ENCODE measurements at regions not wholly inside any gene's neighbourhood (a gene's known extent, or its start where the extent isn't known, plus 50 kb on each side); places are given as distances from the start of the nearest gene placed in this dataset.

DNA sequence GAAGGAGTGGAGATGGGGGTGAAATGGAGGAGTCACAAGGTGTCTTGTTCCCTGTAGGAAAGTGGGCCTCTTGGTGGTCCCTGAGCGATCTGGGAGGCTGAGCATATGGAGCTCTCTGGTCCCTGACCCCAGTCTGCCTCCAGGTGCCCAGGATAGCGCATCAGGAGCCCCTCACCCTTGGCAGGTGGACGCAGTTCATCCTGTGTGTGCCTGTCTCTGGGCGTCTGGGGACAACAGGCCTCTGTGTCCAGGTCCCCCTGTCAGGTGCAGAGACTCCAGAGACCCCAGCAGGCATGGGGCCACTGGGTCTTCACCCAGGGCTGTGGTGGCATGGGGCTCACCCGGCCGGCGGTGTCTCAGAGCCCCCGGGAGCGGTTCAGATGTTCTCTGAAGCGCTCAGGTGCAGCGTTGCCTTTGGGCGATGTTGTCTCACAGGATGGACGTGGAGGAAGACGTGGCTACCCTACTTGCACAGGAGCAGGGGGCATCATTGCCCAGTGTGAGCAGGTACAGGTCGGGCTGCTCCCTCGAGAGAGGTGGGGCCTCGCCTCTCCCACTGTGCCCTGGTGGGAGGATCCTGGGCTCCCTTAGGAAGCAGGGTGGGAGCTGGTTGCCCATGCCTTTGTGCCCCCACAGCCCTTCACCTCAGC lies 58.1 kb upstream of the TPM4 start:
- no peak for TF ChIP-seq TEAD4 (IDR thresholded peaks at IDR 0.05)
- no peak for TF ChIP-seq CREB1 (IDR thresholded peaks at IDR 0.05; ENCODE audit: low read depth)
- TF ChIP-seq EGR1 (IDR thresholded peaks at IDR 0.05) = no peak
- TF ChIP-seq FOXM1 (IDR thresholded peaks at IDR 0.05; ENCODE audit: borderline replicate concordance, low read depth) = no peak
- TF ChIP-seq CEBPB (IDR thresholded peaks at IDR 0.05) = no peak
- no peak for TF ChIP-seq YY1 (IDR thresholded peaks at IDR 0.05; ENCODE audit: low read depth)
- no peak for TF ChIP-seq REST (IDR thresholded peaks at IDR 0.05; ENCODE audit: low read depth)
- TF ChIP-seq, protein P1, sequence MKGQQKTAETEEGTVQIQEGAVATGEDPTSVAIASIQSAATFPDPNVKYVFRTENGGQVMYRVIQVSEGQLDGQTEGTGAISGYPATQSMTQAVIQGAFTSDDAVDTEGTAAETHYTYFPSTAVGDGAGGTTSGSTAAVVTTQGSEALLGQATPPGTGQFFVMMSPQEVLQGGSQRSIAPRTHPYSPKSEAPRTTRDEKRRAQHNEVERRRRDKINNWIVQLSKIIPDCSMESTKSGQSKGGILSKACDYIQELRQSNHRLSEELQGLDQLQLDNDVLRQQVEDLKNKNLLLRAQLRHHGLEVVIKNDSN (IDR thresholded peaks at IDR 0.05) = no peak
- no peak for TF ChIP-seq EP300 (IDR thresholded peaks at IDR 0.05; ENCODE audit: borderline replicate concordance)
- TF ChIP-seq TCF12 (IDR thresholded peaks at IDR 0.05; ENCODE audit: low read depth) = no peak
- TF ChIP-seq NFIC (IDR thresholded peaks at IDR 0.05) = no peak
- TF ChIP-seq TAF1 (IDR thresholded peaks at IDR 0.05; ENCODE audit: low read depth) = no peak
- TF ChIP-seq RAD21 (IDR thresholded peaks at IDR 0.05; ENCODE audit: low read depth) = no peak
- no peak for TF ChIP-seq ZBTB7A (IDR thresholded peaks at IDR 0.05; ENCODE audit: low read depth)
- TF ChIP-seq, protein P2, sequence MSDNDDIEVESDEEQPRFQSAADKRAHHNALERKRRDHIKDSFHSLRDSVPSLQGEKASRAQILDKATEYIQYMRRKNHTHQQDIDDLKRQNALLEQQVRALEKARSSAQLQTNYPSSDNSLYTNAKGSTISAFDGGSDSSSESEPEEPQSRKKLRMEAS (IDR thresholded peaks at IDR 0.05) = no peak

DNA sequence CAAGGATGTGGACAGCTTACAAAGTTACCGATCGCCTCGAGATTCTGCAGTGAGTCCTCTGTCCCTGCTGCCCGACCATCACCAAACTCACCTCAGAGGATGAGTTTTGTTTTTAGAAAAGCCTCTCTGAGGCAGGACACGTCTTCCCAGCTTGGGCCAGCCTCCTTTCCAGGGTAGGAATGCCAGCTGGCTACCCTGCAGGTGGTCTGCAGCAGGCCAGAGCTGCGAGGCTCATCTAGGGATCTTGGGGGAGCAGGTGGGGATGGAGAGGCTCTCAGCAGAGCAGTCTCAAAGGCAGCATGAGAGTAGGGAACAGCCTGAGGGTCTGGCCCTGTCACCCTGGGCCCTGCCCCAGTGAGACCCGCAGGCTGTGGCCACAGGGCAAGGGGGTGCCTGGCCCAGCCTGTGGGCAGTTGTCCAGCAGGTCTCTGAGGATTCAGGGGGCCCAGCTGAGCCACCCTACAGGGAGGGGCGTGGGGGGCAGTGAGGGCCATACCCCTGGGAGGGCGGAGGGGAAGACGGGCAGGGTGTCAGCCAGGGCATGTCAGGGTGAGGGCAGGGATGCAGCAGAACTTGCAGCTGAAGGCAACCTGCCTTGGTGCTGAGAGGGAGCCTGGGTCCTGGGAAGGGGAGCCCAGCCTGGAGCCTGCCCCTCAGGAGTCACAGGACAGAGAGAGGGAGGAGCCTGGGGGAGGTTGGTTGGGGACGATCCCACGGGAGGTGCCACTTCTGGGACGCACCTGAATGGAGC lies 57.3 kb upstream of the TPM4 start:
- TF ChIP-seq NFIC (IDR thresholded peaks at IDR 0.05) = no peak
- no peak for TF ChIP-seq ZBTB7A (IDR thresholded peaks at IDR 0.05; ENCODE audit: low read depth)

DNA sequence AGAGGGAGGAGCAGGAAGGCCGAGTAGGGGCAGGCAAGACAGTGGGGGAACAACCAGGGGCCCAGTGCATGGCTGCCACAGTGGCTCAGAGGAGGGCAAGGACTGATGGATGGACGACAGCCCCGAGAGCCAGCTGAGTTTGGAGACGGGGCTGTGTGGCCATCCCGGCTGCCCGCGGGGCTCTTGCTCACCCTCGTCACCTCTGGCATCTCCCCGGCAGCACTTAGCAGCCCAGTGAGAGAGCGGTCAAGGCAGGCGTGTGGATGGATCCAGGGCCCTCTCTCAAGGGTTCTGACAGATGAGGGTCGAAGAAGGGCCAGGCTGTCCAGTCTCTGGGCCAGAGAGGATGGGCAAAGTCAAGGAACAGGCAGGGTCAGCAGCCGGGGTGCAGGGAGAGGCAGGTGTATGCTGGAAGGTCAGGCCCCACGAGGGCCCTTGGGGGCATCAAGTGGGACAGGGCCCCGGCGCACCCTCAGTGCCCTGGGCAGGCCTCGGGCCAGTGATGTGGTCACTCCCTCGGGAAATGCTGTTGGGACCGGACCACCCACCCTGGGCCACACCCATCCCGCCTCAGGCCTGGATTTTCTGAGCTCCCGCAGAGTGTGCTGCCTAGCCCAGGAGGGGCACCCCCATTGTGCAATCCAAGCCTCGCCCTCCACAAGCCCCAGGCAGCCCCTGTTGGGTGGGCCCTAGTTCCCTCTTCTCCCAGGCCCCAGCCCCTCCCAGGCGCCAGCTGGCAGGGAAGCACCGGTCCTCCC lies 56.4 kb upstream of the TPM4 start:
- no peak for TF ChIP-seq NFIC (IDR thresholded peaks at IDR 0.05)
- no peak for TF ChIP-seq TEAD4 (IDR thresholded peaks at IDR 0.05)
- TF ChIP-seq CREB1 (IDR thresholded peaks at IDR 0.05; ENCODE audit: low read depth) = no peak
- TF ChIP-seq, protein P1 (IDR thresholded peaks at IDR 0.05) = no peak
- TF ChIP-seq YY1 (IDR thresholded peaks at IDR 0.05; ENCODE audit: low read depth) = no peak
- no peak for TF ChIP-seq FOXM1 (IDR thresholded peaks at IDR 0.05; ENCODE audit: borderline replicate concordance, low read depth)
- no peak for TF ChIP-seq REST (IDR thresholded peaks at IDR 0.05; ENCODE audit: low read depth)
- TF ChIP-seq TCF12 (IDR thresholded peaks at IDR 0.05; ENCODE audit: low read depth) = no peak
- no peak for TF ChIP-seq EGR1 (IDR thresholded peaks at IDR 0.05)
- TF ChIP-seq CEBPB (IDR thresholded peaks at IDR 0.05) = no peak
- TF ChIP-seq RAD21 (IDR thresholded peaks at IDR 0.05; ENCODE audit: low read depth) = no peak

DNA sequence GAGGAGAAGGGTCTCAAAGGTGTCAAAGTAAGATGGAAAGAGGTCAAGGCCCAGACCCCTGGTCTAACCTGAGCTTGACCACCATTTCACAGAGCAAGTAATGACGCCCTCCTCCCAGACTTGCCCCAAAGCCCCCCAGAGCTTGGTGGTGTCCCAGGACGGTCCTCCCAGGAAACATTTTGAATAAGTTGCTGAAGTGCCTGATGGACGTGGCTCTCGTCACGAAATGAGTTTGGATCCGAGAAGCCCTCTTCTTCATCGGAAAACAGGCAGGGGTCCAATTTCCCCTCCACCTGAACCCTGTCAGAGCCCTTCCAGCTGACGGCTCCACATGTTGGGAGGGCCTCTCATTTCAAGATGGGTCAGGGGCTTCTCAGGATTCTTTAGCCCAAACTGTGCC lies 54.5 kb upstream of the TPM4 start:
- TF ChIP-seq RAD21 (IDR thresholded peaks at IDR 0.05; ENCODE audit: low read depth) (no peak), CEBPB (IDR thresholded peaks at IDR 0.05) (no peak), YY1 (IDR thresholded peaks at IDR 0.05; ENCODE audit: low read depth) (no peak), TAF1 (IDR thresholded peaks at IDR 0.05; ENCODE audit: low read depth) (no peak), TCF12 (IDR thresholded peaks at IDR 0.05; ENCODE audit: low read depth) (no peak), EP300 (IDR thresholded peaks at IDR 0.05; ENCODE audit: borderline replicate concordance) (no peak), ZBTB7A (IDR thresholded peaks at IDR 0.05; ENCODE audit: low read depth) (no peak), NFIC (IDR thresholded peaks at IDR 0.05) (no peak), REST (IDR thresholded peaks at IDR 0.05; ENCODE audit: low read depth) (no peak), EGR1 (IDR thresholded peaks at IDR 0.05) (no peak), FOXM1 (IDR thresholded peaks at IDR 0.05; ENCODE audit: borderline replicate concordance, low read depth) (no peak), TEAD4 (IDR thresholded peaks at IDR 0.05) (no peak), CREB1 (IDR thresholded peaks at IDR 0.05; ENCODE audit: low read depth) (no peak)
- TF ChIP-seq, protein P2 (IDR thresholded peaks at IDR 0.05) = no peak
- TF ChIP-seq, protein P1 (IDR thresholded peaks at IDR 0.05) = no peak
